Activated CD8-positive, alpha-beta memory T cell treated with anti-CD3 and anti-CD28 coated beads for 24 hours (primary cell): ENCODE measurements at regions not wholly inside any gene's neighbourhood (a gene's known extent, or its start where the extent isn't known, plus 50 kb on each side); places are given as distances from the start of the nearest gene placed in this dataset.

ENCODE experiments used
- DNase-seq: peaks from one replicate; pipeline ENCODE4 v3.0.0-alpha.2; 2020

GRCh38 chr9:108709997-108710396 lies 145.8 kb downstream of the ACTL7B start:
- no peak for DNase-seq

- DNase-seq, result no peak
Observed at GRCh38 chr9:108709126-108709525, 146.7 kb downstream of the ACTL7B start.

GRCh38 chr9:108708448-108708847 lies 147.3 kb downstream of the ACTL7B start:
- no peak for DNase-seq

- no peak for DNase-seq
Observed at GRCh38 chr9:108707120-108707519, 148.7 kb downstream of the ACTL7B start.

GRCh38 chr9:108704156-108704852 lies 151.5 kb downstream of the ACTL7B start:
- no peak for DNase-seq

GRCh38 chr9:108703429-108703828 lies 152.4 kb downstream of the ACTL7B start:
- DNase-seq, result no peak

GRCh38 chr9:108702681-108703080 lies 153.1 kb downstream of the ACTL7B start:
- DNase-seq, result no peak

- DNase-seq, result no peak
Observed at GRCh38 chr9:108698801-108699200, 157.0 kb downstream of the ACTL7B start.

- no peak for DNase-seq
Observed at GRCh38 chr9:108698231-108698630, 157.6 kb downstream of the ACTL7B start.

GRCh38 chr9:108696156-108696555 lies 159.6 kb downstream of the ACTL7B start:
- no peak for DNase-seq

- DNase-seq, result no peak
Observed at GRCh38 chr9:108694170-108694569, 161.6 kb downstream of the ACTL7B start.

GRCh38 chr9:108691614-108692013 lies 164.2 kb downstream of the ACTL7B start:
- no peak for DNase-seq

GRCh38 chr9:108688676-108689075 lies 167.1 kb downstream of the ACTL7B start:
- no peak for DNase-seq

- DNase-seq, result no peak
Observed at GRCh38 chr9:108688051-108688450, 167.7 kb downstream of the ACTL7B start.

GRCh38 chr9:108687006-108687987 lies 168.5 kb downstream of the ACTL7B start:
- no peak for DNase-seq

- DNase-seq, result no peak
Observed at GRCh38 chr9:108684288-108685025, 171.3 kb downstream of the ACTL7B start.

GRCh38 chr9:108683245-108683644 lies 172.5 kb downstream of the ACTL7B start:
- no peak for DNase-seq

GRCh38 chr9:108681851-108682590 lies 173.8 kb downstream of the ACTL7B start:
- no peak for DNase-seq

GRCh38 chr9:108680946-108681345 lies 174.8 kb downstream of the ACTL7B start:
- DNase-seq, result no peak

GRCh38 chr9:108677776-108678175 lies 178.0 kb downstream of the ACTL7B start:
- no peak for DNase-seq

GRCh38 chr9:108676355-108676754 lies 179.4 kb downstream of the ACTL7B start:
- DNase-seq, result no peak

GRCh38 chr9:108675708-108676107 lies 180.1 kb downstream of the ACTL7B start:
- DNase-seq, result no peak
